Putamen (tissue), 1 donor: ENCODE measurements at regions not wholly inside any gene's neighbourhood (a gene's known extent, or its start where the extent isn't known, plus 50 kb on each side); places are given as distances from the start of the nearest gene placed in this dataset.
A peak's percentile ranks its signal among the peaks of the same experiment; 100 is the strongest.

Source experiments
- DNase-seq: peaks from one replicate; pipeline ENCODE4 v3.0.0-alpha.2; 2016; ENCODE audit warnings: low spot score

GRCh38 chr2:12587729-12588522 is 128.8 kb upstream of the TRIB2 start:
- DNase-seq, result peak; percentile 34

GRCh38 chr2:12588986-12589385 is 127.8 kb upstream of the TRIB2 start:
- no peak for DNase-seq

GRCh38 chr2:12589802-12590320 is 126.9 kb upstream of the TRIB2 start:
- no peak for DNase-seq

- no peak for DNase-seq
These were observed 124.4 kb upstream of the TRIB2 start for GRCh38 chr2:12592296-12592695.

- DNase-seq, result no peak
These were observed 122.1 kb upstream of the TRIB2 start for GRCh38 chr2:12594590-12594989.

- no peak for DNase-seq
These were observed 120.0 kb upstream of the TRIB2 start for GRCh38 chr2:12596771-12597170.

- DNase-seq, result peak; percentile 40
These were observed 119.1 kb upstream of the TRIB2 start for GRCh38 chr2:12597610-12598009.

GRCh38 chr2:12602661-12603060 is 114.1 kb upstream of the TRIB2 start:
- no peak for DNase-seq

GRCh38 chr2:12603781-12604295 is 112.9 kb upstream of the TRIB2 start:
- no peak for DNase-seq

- DNase-seq, result no peak
These were observed 112.4 kb upstream of the TRIB2 start for GRCh38 chr2:12604341-12604740.

- no peak for DNase-seq
These were observed 111.4 kb upstream of the TRIB2 start for GRCh38 chr2:12605366-12605765.

- DNase-seq, result no peak
These were observed 110.8 kb upstream of the TRIB2 start for GRCh38 chr2:12605936-12606335.

- DNase-seq, result no peak
These were observed 110.2 kb upstream of the TRIB2 start for GRCh38 chr2:12606472-12607000.

GRCh38 chr2:12607971-12608370 is 108.8 kb upstream of the TRIB2 start:
- DNase-seq, result no peak

- no peak for DNase-seq
These were observed 106.4 kb upstream of the TRIB2 start for GRCh38 chr2:12610314-12610713.

GRCh38 chr2:12612168-12612567 is 104.6 kb upstream of the TRIB2 start:
- no peak for DNase-seq

- no peak for DNase-seq
These were observed 104.1 kb upstream of the TRIB2 start for GRCh38 chr2:12612671-12613070.

GRCh38 chr2:12613137-12613835 is 103.5 kb upstream of the TRIB2 start:
- DNase-seq, result no peak

GRCh38 chr2:12615509-12615908 is 101.2 kb upstream of the TRIB2 start:
- DNase-seq, result no peak

- DNase-seq, result no peak
These were observed 100.1 kb upstream of the TRIB2 start for GRCh38 chr2:12616456-12617156.

- no peak for DNase-seq
These were observed 99.4 kb upstream of the TRIB2 start for GRCh38 chr2:12617366-12617765.

GRCh38 chr2:12617853-12618252 is 98.9 kb upstream of the TRIB2 start:
- DNase-seq, result no peak
